ENCODE measurements at regions not wholly inside any gene's neighbourhood (a gene's known extent, or its start where the extent isn't known, plus 50 kb on each side); places are given as distances from the start of the nearest gene placed in this dataset.
"Not testable (repeated sequence)": the region's sequence is repeated elsewhere in the genome, so short reads cannot be mapped to it uniquely, and the experiment has no call there.

GRCh38 chr14:100430571-100430970, 107.4 kb downstream of the SLC25A47 start:
- no peak overlapping the region for H3K4me3 ChIP-seq (ENCODE audit: low read depth, low read length)
- TF ChIP-seq, protein P1, sequence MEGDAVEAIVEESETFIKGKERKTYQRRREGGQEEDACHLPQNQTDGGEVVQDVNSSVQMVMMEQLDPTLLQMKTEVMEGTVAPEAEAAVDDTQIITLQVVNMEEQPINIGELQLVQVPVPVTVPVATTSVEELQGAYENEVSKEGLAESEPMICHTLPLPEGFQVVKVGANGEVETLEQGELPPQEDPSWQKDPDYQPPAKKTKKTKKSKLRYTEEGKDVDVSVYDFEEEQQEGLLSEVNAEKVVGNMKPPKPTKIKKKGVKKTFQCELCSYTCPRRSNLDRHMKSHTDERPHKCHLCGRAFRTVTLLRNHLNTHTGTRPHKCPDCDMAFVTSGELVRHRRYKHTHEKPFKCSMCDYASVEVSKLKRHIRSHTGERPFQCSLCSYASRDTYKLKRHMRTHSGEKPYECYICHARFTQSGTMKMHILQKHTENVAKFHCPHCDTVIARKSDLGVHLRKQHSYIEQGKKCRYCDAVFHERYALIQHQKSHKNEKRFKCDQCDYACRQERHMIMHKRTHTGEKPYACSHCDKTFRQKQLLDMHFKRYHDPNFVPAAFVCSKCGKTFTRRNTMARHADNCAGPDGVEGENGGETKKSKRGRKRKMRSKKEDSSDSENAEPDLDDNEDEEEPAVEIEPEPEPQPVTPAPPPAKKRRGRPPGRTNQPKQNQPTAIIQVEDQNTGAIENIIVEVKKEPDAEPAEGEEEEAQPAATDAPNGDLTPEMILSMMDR (IDR thresholded peaks at IDR 0.05; ENCODE audit: insufficient read depth, low read length, missing control alignments), result no peak
- ChIA-PET CTCF (interaction anchor here (0.8 to 1.0 kb wide), 3 partner anchors 10 to 232 kb away, joined by 3 to 4 read pairs (median 3); no protein-coding TSS in a partner anchor), POLR2A (no interaction called here)
- DNase-seq (ENCODE audit: low read depth, low spot score), result no peak

- CTCF ChIA-PET, result interaction anchor here (0.6 kb wide), 1 partner anchor 15 kb away, joined by 3 read pairs; no protein-coding TSS in a partner anchor
- POLR2A ChIA-PET; DNase-seq (ENCODE audit: low read depth, low spot score); H3K4me3 ChIP-seq (ENCODE audit: low read depth, low read length): not testable (repeated sequence)
Observed at GRCh38 chr14:100431461-100431860, 108.3 kb downstream of the SLC25A47 start.

GRCh38 chr14:100432652-100433427, 109.7 kb downstream of the SLC25A47 start:
- ChIA-PET CTCF (no interaction called here), POLR2A (no interaction called here)
- H3K4me3 ChIP-seq (ENCODE audit: low read depth, low read length), result no peak overlapping the region
- TF ChIP-seq, protein P1 (IDR thresholded peaks at IDR 0.05; ENCODE audit: insufficient read depth, low read length, missing control alignments), result no peak
- DNase-seq (ENCODE audit: low read depth, low spot score), result no peak

- H3K4me3 ChIP-seq (ENCODE audit: low read depth, low read length), result no peak overlapping the region
- POLR2A ChIA-PET, result no interaction called here
- DNase-seq (ENCODE audit: low read depth, low spot score), result no peak
- CTCF ChIA-PET, result no interaction called here
- TF ChIP-seq, protein P1 (IDR thresholded peaks at IDR 0.05; ENCODE audit: insufficient read depth, low read length, missing control alignments), result no peak
Observed at GRCh38 chr14:100433428-100433814, 110.3 kb downstream of the SLC25A47 start.

DNA sequence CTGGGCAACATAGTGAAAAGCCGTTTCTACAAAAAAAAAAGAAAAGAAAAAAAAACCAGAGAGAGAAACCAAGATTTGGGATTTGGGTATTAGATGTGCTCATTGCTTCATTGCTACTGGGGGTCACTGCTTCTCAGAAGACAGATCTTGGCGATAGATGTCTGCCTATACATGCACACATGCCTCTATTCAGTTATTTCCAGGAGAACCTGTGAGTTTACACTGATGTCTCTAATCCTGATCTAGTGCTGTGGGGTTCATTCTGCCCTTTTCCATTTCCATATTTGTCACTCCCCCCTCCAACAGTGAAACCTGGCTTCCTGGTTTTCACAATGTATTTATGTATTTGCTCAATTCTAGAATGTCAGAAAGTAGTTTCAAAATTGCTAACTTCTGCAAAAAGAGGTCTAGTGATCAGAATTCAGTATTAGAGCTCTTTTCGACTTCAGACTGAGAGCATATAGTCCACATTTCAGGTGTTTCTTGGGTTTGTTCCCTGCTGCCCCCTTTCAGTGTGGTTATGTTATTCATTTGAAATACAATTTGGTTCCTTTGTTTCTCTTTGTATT, 111.0 kb downstream of the SLC25A47 start:
- DNase-seq (ENCODE audit: low read depth, low spot score), result no peak
- ChIA-PET CTCF (interaction anchor here (0.7 to 1.1 kb wide), 2 partner anchors 13 to 211 kb away, joined by 3 read pairs; no protein-coding TSS in a partner anchor), POLR2A (no interaction called here)
- H3K4me3 ChIP-seq (ENCODE audit: low read depth, low read length), result no peak overlapping the region
- TF ChIP-seq, protein P1 (IDR thresholded peaks at IDR 0.05; ENCODE audit: insufficient read depth, low read length, missing control alignments), result no peak

GRCh38 chr14:100434911-100435438, 111.8 kb downstream of the SLC25A47 start:
- ChIA-PET POLR2A (interaction anchor here (0.6 kb wide), 1 partner anchor 633 kb away, joined by 3 read pairs; no protein-coding TSS in a partner anchor), CTCF (interaction anchor here (0.7 to 2.8 kb wide), 6 partner anchors 13 to 218 kb away, joined by 3 to 20 read pairs (median 4); no protein-coding TSS in a partner anchor)
- H3K4me3 ChIP-seq (ENCODE audit: low read depth, low read length), result no peak overlapping the region
- TF ChIP-seq, protein P1 (IDR thresholded peaks at IDR 0.05; ENCODE audit: insufficient read depth, low read length, missing control alignments), result no peak
- DNase-seq (ENCODE audit: low read depth, low spot score), result no peak
